HG03354 (cell line): ENCODE measurements at regions not wholly inside any gene's neighbourhood (a gene's known extent, or its start where the extent isn't known, plus 50 kb on each side); places are given as distances from the start of the nearest gene placed in this dataset.
A peak's percentile ranks its signal among the peaks of the same experiment; 100 is the strongest.

Experiments used
- ATAC-seq: cut with Tn5 transposase; IDR thresholded peaks from one replicate; pipeline ENCODE4 v1.9.1; 2021; ENCODE audit warnings: mild to moderate bottlenecking; ENCODE audit not compliant: unreplicated experiment, poor library complexity, severe bottlenecking

- ATAC-seq, result no peak
Measured at GRCh38 chr17:63124536-63124935, 158.5 kb downstream of the TANC2 start.

GRCh38 chr17:63124958-63125357 lies 158.9 kb downstream of the TANC2 start:
- ATAC-seq, result no peak

GRCh38 chr17:63125987-63126386 lies 160.0 kb downstream of the TANC2 start:
- ATAC-seq, result no peak

- no peak for ATAC-seq
Measured at GRCh38 chr17:63126607-63127006, 160.6 kb downstream of the TANC2 start.

GRCh38 chr17:63132459-63132911 lies 166.4 kb downstream of the TANC2 start:
- ATAC-seq, result no peak

- ATAC-seq, result no peak
Measured at GRCh38 chr17:63133491-63133890, 167.5 kb downstream of the TANC2 start.

GRCh38 chr17:63134867-63135266 lies 168.8 kb downstream of the TANC2 start:
- ATAC-seq, result no peak

GRCh38 chr17:63136369-63137012 lies 170.5 kb downstream of the TANC2 start:
- ATAC-seq, result no peak

GRCh38 chr17:63137163-63137562 lies 171.1 kb downstream of the TANC2 start:
- no peak for ATAC-seq

GRCh38 chr17:63138713-63139112 lies 172.7 kb downstream of the TANC2 start:
- no peak for ATAC-seq

- no peak for ATAC-seq
Measured at GRCh38 chr17:63139356-63139755, 173.3 kb downstream of the TANC2 start.

- peak; percentile 53 for ATAC-seq
Measured at GRCh38 chr17:63140255-63140654, 174.2 kb downstream of the TANC2 start.

- no peak for ATAC-seq
Measured at GRCh38 chr17:63142836-63143235, 176.8 kb downstream of the TANC2 start.

- no peak for ATAC-seq
Measured at GRCh38 chr17:63150490-63150889, 184.5 kb downstream of the TANC2 start.

- ATAC-seq, result no peak
Measured at GRCh38 chr17:63150994-63151464, 185.0 kb downstream of the TANC2 start.

- ATAC-seq, result no peak
Measured at GRCh38 chr17:63151941-63152523, 186.0 kb downstream of the TANC2 start.

GRCh38 chr17:63153488-63153887 lies 187.5 kb downstream of the TANC2 start:
- no peak for ATAC-seq

- ATAC-seq, result no peak
Measured at GRCh38 chr17:63154586-63155244, 188.7 kb downstream of the TANC2 start.

- no peak for ATAC-seq
Measured at GRCh38 chr17:63156986-63157385, 191.0 kb downstream of the TANC2 start.

- no peak for ATAC-seq
Measured at GRCh38 chr17:63162406-63163157, 196.5 kb downstream of the TANC2 start.
